PC-3 (cell line): ENCODE measurements at regions not wholly inside any gene's neighbourhood (a gene's known extent, or its start where the extent isn't known, plus 50 kb on each side); places are given as distances from the start of the nearest gene placed in this dataset.

ENCODE experiments used
- EZH2 ChIP-seq: fragments of 300-600 bp; sonication (generic); IDR thresholded peaks from one replicate; pipeline ENCODE4 v1.6.1; 2017; ENCODE audit warnings: antibody characterized with exemption, mild to moderate bottlenecking, low read length; ENCODE audit not compliant: unreplicated experiment
- TF ChIP-seq, protein P1 (sequence below): fragments of 300-600 bp; sonication (generic); conservative IDR thresholded peaks from 2 replicates; pipeline ENCODE4 v1.5.1; 2017; ENCODE audit warnings: antibody characterized with exemption, low read depth, mild to moderate bottlenecking, low read length

DNA sequence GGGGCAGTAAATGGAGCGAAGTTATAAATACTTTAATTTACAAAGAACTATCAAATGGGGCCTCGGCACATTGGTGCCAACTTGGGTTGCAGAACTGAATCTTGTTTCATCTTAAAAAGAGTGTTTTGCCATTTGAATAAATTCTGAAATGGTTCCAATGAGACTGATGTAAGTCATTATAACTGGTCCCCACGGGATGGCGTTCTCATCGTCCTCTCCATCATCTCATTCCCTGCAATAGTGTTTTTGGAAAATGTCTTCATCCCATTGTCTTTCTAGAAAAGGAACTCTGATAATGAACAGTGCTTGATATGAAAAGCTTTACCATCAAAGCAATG lies 422.0 kb upstream of the ID2 start:
- TF ChIP-seq, protein P1, sequence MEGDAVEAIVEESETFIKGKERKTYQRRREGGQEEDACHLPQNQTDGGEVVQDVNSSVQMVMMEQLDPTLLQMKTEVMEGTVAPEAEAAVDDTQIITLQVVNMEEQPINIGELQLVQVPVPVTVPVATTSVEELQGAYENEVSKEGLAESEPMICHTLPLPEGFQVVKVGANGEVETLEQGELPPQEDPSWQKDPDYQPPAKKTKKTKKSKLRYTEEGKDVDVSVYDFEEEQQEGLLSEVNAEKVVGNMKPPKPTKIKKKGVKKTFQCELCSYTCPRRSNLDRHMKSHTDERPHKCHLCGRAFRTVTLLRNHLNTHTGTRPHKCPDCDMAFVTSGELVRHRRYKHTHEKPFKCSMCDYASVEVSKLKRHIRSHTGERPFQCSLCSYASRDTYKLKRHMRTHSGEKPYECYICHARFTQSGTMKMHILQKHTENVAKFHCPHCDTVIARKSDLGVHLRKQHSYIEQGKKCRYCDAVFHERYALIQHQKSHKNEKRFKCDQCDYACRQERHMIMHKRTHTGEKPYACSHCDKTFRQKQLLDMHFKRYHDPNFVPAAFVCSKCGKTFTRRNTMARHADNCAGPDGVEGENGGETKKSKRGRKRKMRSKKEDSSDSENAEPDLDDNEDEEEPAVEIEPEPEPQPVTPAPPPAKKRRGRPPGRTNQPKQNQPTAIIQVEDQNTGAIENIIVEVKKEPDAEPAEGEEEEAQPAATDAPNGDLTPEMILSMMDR = no peak
- no peak for TF ChIP-seq EZH2
